ENCODE measurements at regions not wholly inside any gene's neighbourhood (a gene's known extent, or its start where the extent isn't known, plus 50 kb on each side); places are given as distances from the start of the nearest gene placed in this dataset.

DNA sequence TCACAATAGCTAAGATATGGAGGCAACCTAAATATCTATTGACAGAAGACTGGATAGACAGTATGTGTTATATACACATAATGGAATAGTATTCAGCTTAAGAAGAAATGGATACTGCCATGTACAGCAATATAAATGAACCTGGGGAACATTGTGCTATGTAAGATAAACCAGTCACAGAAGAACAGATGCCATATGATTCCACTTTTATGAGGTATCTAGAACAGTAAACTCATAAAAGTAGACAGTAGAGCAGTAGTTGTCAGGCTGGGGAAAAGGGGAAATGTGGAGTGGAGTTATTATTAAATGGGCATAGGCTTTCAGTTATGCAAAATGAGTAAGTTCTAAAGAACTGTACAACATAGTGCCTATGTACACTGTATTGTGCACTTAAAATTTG lies 1055.7 kb upstream of the TMEFF2 start:
- no TSS peak for BruUV-seq (replicated peaks)
- Histone ChIP-seq H3K9ac (ENCODE audit: control insufficient read depth, insufficient read depth, low read length) (no peak overlapping the region), H2AFZ (ENCODE audit: control insufficient read depth, low read depth, low read length) (no peak overlapping the region), H4K20me1 (ENCODE audit: control insufficient read depth, insufficient read depth) (no peaks in the 10 kb centered on the region), H3K9me3 (replicated peaks; ENCODE audit: control insufficient read depth, insufficient read depth, low read length) (no peaks in the 10 kb centered on the region), H3K27me3 (replicated peaks in 1 of 2; ENCODE audit: control insufficient read depth in 2 of 2, insufficient read depth in 2 of 2, low read length in 1 of 2) (no peaks in the 10 kb centered on the region), H3K36me3 (ENCODE audit: control insufficient read depth in 2 of 2, insufficient read depth in 2 of 2, low read length in 1 of 2) (no peaks in the 10 kb centered on the region), H3K4me2 (ENCODE audit: control insufficient read depth, insufficient read depth) (no peak overlapping the region), H3K4me1 (ENCODE audit: control insufficient read depth, insufficient read depth, low read length) (no peaks in the 10 kb centered on the region), H3K27ac (ENCODE audit: control insufficient read depth, insufficient read depth) (no peak overlapping the region), H3K4me3 (no peak overlapping the region), H3K79me2 (ENCODE audit: control insufficient read depth, insufficient read depth, low read length) (no peaks in the 10 kb centered on the region)
- SMC1A ChIA-PET (ENCODE audit: uncharacterized antibody, unreplicated experiment), result interaction anchor here (1.3 kb wide), 1 partner anchor 176 kb away, joined by 3 read pairs; no protein-coding TSS in a partner anchor
- CTCF ChIA-PET, result no interaction called here
- TF ChIP-seq CHD1 (IDR thresholded peaks at IDR 0.05; ENCODE audit: low read depth, low read length) (no peak), YBX1 (IDR thresholded peaks at IDR 0.05) (no peak)
- in situ Hi-C loops (cut with MboI), result no loop called here
- FAIRE-seq (no peak), DNase-seq (ENCODE audit: low read depth, low spot score) (no peak), ATAC-seq (no peak)
- POLR2A ChIA-PET, result no interaction called here
- intact Hi-C loops (cut with micrococcal nuclease; ENCODE audit: unreplicated experiment), result no loop called here
- RAD21 ChIA-PET (ENCODE audit: unreplicated experiment), result no interaction called here

DNA sequence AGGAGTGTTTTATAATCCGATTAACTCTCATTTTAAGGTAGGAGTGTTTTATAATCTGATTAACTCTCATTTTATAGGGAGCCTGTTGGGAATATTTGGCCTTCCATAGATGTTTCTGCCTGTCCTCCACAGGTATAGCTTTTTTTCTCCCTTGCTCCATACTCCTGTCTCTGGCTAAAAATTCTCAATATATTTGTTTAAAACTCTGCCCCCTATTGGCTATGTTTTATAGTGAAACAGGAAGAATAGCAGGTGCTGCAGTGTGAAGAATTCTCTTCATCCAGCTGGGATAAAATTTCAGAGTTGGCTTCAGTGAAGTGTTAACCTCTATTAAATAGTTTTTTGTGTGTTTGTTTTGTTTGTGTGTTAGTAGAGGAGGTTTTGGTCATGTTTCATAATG lies 1046.0 kb upstream of the TMEFF2 start:
- DNase-seq (ENCODE audit: low read depth, low spot score) (no peak), ATAC-seq (peak; percentile 66), FAIRE-seq (no peak)
- BruUV-seq (replicated peaks), result no TSS peak
- Histone ChIP-seq H3K27ac (ENCODE audit: control insufficient read depth, insufficient read depth) (no peak overlapping the region), H3K36me3 (ENCODE audit: control insufficient read depth in 2 of 2, insufficient read depth in 2 of 2, low read length in 1 of 2) (no peaks in the 10 kb centered on the region), H3K9ac (ENCODE audit: control insufficient read depth, insufficient read depth, low read length) (no peak overlapping the region), H3K79me2 (ENCODE audit: control insufficient read depth, insufficient read depth, low read length) (no peaks in the 10 kb centered on the region), H4K20me1 (ENCODE audit: control insufficient read depth, insufficient read depth) (no peaks in the 10 kb centered on the region), H3K4me3 (no peak overlapping the region), H3K27me3 (replicated peaks in 1 of 2; ENCODE audit: control insufficient read depth in 2 of 2, insufficient read depth in 2 of 2, low read length in 1 of 2) (no peaks in the 10 kb centered on the region), H3K9me3 (replicated peaks; ENCODE audit: control insufficient read depth, insufficient read depth, low read length) (no peaks in the 10 kb centered on the region), H2AFZ (ENCODE audit: control insufficient read depth, low read depth, low read length) (peak overlapping the region; percentile 34; the same call in 1 of the 2 replicates), H3K4me2 (ENCODE audit: control insufficient read depth, insufficient read depth) (no peak overlapping the region), H3K4me1 (ENCODE audit: control insufficient read depth, insufficient read depth, low read length) (no peaks in the 10 kb centered on the region)
- ChIA-PET SMC1A (ENCODE audit: uncharacterized antibody, unreplicated experiment) (interaction anchor here (0.9 to 1.9 kb wide), 4 partner anchors 9 to 1429 kb away, joined by 3 to 11 read pairs (median 3); no protein-coding TSS in a partner anchor), RAD21 (ENCODE audit: unreplicated experiment) (interaction anchor here (0.8 to 1.5 kb wide), 4 partner anchors 12 to 344 kb away, joined by 3 to 8 read pairs (median 3); no protein-coding TSS in a partner anchor), POLR2A (no interaction called here), CTCF (interaction anchor here (0.9 to 2.2 kb wide), 6 partner anchors 12 to 491 kb away, joined by 3 to 8 read pairs (median 7); no protein-coding TSS in a partner anchor)
- intact Hi-C loops (cut with micrococcal nuclease; ENCODE audit: unreplicated experiment), result no loop called here
- in situ Hi-C loops (cut with MboI), result no loop called here
- WGBS (ENCODE audit: insufficient coverage, insufficient replicate concordance, low lambda C conversion rate, missing lambda C conversion rate), result 43% methylated on average over 1 of the region's 1 CpG
- no peak for TF ChIP-seq PML (IDR thresholded peaks at IDR 0.05; ENCODE audit: low read length)
- peak; percentile 20; the same call in 1 of the 2 replicates for TF ChIP-seq RAD21 (IDR thresholded peaks at IDR 0.05; ENCODE audit: insufficient read depth, low read depth, low read length)
- peak in 2 of 3 experiments; percentile 18 to 31; a peak in 3 of 6 replicates for TF ChIP-seq CTCF (IDR thresholded peaks at IDR 0.05 in 2 of 3, conservative IDR thresholded peaks at IDR 0.05 in 1 of 3; ENCODE audit: control insufficient read depth in 2 of 3, extremely low read depth in 1 of 3, insufficient read depth in 1 of 3, low read depth in 3 of 3, low read length in 3 of 3)

All from GM12878 (cell line).